Raji (cell line): ENCODE measurements at regions not wholly inside any gene's neighbourhood (a gene's known extent, or its start where the extent isn't known, plus 50 kb on each side); places are given as distances from the start of the nearest gene placed in this dataset.

Experiments
- POLR2A ChIP-seq: IDR thresholded peaks from 2 replicates; pipeline ENCODE4 v1.6.1; 2011; ENCODE audit warnings: low read depth, low read length, control low read depth; ENCODE audit not compliant: insufficient read depth

DNA sequence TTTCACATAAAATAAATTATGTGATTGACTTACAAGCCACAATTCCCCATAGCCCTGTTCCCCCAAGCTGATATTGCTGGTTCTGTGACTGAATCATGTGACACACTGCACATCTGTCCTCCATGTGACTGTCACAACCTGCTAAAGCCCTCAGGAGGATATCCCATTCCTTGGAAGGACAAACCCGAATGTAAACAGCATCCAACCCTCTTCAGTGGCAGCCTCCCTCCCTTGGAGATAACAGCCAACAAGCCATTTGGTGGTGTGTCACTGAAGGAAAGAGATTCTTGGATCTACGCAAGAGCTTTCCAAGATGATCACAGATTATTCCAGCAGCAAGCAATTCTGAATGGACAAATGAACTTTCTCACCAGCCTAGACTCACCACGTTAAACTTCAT lies 153.9 kb upstream of the TIAM1 start:
- no peak for TF ChIP-seq POLR2A

- TF ChIP-seq POLR2A: no peak
These were observed 149.4 kb upstream of the TIAM1 start for GRCh38 chr21:31493350-31493880.

DNA sequence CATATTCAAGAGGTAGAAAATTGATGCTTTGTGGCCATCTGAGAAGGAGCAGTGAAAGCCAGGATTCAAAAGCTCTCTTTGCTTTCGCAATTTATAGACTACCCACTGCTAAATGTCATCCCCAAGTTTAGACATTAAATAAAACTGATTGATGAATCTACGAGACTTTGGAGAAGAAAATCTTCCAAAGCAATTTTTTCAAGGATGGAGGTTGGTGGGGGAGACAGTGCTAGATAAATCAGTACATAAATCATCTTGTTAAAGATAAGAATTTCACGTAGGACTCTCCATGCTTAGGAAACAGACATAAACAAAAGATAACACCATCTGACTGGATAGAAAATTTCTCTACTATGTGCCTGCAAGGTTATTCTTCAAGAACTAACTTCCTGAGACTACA lies 147.6 kb upstream of the TIAM1 start:
- no peak for TF ChIP-seq POLR2A

DNA sequence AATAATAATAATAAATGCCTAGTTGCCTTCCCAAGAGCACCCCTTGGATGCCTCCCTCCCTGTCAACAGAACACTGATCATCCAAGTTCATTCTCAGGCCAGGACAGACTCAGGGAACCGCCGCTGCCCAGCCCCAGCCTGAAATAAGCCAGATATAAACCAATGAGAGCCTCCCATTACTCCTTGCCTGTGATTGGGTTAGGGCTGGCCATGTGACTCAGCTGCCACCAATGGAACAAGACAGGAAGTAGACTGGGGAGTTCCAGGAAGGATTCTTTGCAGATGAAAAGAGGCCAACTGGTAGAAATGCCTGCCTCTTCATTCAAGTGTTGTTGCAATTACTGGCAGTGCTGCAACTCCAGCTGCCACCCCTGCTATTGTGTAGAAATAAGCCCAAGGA lies 146.4 kb upstream of the TIAM1 start:
- TF ChIP-seq POLR2A: no peak

DNA sequence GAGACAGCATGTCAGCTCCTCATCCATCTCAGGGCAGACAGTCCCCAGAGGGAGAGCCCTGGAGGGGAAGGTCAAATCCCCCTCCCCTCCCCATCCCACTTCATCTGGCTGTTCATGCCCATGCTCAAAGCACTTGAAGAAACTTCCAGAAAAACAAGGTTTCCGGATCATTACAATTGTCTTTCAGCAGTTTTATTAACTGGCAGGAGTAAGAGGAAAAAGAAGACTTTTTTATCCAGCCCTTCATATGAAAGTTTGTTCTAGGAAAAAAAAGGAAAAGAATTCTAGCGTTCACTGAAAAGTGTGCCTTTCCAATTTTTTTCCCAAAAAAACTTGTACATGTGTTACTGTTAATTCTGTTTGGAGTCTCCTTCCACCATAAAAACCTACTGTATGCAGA lies 145.7 kb upstream of the TIAM1 start:
- TF ChIP-seq POLR2A: no peak

- TF ChIP-seq POLR2A: no peak
These were observed 145.0 kb upstream of the TIAM1 start for GRCh38 chr21:31489014-31489413.

- TF ChIP-seq POLR2A: no peak
These were observed 140.2 kb upstream of the TIAM1 start for GRCh38 chr21:31484219-31484618.

DNA sequence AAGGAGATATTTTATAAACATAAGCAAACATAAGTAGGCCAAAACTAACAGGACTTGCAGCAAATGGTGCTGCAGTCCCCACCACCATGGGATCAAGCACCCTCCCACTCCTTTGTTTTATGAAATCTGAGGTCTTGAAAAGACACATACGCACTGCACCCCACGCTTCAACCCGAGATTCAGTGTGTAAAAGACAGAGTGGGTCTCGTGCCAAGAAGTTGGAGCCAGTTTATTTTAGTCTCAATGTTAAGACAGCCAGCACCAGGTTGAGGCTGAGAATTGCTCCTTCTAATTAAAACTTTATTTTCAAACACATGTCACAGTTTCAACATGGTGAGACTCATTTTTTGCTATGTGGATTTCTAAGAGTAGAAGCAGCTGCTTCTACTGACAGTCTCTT lies 139.1 kb upstream of the TIAM1 start:
- no peak for TF ChIP-seq POLR2A

- no peak for TF ChIP-seq POLR2A
These were observed 138.4 kb upstream of the TIAM1 start for GRCh38 chr21:31482460-31482859.

- no peak for TF ChIP-seq POLR2A
These were observed 136.2 kb upstream of the TIAM1 start for GRCh38 chr21:31480228-31480627.

GRCh38 chr21:31479714-31480113 lies 135.7 kb upstream of the TIAM1 start:
- TF ChIP-seq POLR2A: no peak

DNA sequence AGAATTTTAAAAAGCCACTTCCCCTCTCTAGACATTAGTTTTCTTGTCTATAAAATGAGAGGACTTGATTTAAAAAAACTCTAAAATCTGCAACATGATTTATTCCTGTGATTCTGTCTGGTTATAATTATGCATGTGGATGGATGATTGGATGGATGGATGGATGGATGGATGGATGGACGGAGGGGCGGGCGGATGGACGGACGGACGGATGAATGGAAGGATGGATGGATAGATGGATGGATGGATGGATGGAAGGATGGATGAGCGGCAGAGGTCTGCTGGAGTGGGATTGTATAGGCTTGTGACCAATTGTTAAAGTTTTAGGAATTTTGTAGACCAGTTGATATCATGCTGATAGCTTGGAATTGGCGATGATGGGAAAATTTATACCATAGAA lies 135.2 kb upstream of the TIAM1 start:
- no peak for TF ChIP-seq POLR2A

DNA sequence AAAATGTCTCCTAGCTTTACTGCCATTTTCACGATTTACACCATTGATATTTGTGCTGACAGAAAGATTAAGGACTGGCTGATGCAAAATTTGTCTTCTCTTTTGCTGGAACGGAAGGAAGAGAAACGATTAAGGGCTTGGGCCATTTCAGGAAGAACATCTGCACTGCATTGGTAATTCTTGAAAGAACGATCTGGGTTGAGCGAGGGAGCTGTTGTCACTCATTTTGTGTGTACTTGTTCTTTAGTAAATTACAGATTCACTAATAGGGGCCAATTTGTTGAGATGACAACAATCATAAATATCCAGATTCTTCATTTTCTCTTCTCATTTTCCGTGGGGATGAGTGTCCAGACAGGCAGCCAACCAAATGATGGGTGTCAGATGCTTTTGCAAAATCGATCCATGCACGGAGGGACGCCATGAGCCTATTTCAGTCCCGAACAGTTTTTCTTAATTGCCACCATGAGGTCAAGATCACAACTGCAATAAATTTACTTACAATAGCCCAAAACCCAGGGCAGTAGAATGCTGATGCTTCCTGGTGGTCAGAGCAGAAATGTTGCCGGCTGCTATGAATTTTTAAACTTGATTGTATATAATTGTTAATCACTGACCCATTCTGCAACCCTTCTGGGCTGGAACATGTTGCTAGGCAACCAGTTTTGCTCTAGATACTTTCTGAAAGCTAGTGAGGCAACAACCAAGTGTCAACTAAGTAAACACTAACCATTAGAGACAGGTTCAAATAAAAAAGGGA lies 132.4 kb upstream of the TIAM1 start:
- no peak for TF ChIP-seq POLR2A

DNA sequence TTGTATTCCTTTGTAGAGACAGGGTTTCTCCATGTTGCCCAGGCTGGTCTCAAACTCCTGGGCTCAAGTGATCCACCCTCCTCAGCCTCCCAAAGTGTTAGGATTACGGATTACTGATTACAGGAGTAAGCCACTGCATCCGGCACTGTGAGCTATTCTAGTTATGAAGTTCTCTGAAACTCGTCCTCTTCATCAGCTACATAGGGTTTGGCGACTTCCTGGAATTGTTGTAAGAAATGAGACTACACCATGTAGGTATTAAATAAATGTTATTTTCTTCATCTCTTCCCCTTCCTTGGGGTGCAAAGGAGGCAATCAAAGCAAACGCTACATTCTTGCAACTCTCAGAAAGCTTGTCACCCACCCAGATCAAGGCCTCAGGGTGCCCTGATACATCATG lies 131.2 kb upstream of the TIAM1 start:
- no peak for TF ChIP-seq POLR2A

DNA sequence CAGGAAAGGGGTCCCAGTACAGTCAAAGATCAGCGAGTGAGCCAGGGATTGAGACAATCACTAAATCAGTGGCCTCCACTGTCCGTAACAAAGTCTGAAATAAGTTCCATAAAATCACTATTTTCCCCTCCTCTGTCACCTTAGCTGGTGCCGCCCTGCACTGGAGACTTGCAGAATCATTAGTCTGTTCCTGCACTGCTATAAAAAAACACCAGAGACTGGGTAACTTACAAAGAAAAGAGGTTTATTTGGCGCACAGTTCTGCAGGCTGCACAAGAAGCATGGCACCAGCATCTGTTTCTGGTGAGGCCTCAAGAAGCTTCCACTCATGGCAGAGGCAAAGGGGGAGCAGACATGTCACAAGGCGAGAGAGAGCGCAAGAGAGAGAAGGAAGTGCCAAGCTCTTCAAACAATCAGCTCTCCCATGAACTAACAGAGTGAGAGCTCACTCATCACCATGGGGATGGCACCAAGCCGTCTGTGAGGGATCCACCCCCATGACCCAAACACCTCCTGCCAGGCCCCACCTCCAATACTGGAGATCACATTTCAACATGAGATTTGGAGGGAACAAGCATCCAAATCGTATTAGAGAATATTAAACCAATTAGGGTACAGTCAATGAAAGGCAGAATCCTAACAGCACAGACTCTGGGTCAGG lies 129.8 kb upstream of the TIAM1 start:
- no peak for TF ChIP-seq POLR2A

GRCh38 chr21:31471865-31472264 lies 127.8 kb upstream of the TIAM1 start:
- TF ChIP-seq POLR2A: no peak
